Stimulated activated naive CD8-positive, alpha-beta T cell treated with anti-CD3 and anti-CD28 coated beads, Interleukin-15, Interleukin-2, amounts not matched to agents 100 U/mL and 50 U/mL, for 24 hours (primary cell): ENCODE measurements at regions not wholly inside any gene's neighbourhood (a gene's known extent, or its start where the extent isn't known, plus 50 kb on each side); places are given as distances from the start of the nearest gene placed in this dataset.

ENCODE experiments used
- ATAC-seq: fragments of 150-1000 bp; cut with Tn5 transposase; one replicate; pipeline ENCODE4 v1.10.0; 2021
- DNase-seq: peaks from one replicate; pipeline ENCODE4 v3.0.0; 2021

DNA sequence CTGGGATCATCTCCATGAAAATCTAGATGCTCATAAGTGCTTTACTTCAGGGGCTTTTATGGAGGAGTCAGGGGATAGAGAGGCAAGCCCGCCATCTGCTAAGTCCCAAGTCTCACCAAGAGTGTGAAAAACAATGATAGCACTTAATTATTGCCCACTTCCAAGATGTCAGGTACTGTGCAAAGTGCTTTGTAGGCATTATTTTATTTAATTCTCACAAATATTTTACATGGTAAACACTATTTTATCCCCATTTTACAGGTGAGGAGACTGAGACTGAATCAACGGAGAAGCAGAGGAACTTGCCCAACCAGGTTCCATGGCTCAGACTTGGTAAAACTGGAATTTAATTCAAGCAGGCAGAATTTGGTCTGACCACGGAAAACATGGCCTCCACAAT, 147.5 kb downstream of the ACKR3 start:
- DNase-seq (no peak), ATAC-seq (no peak)

DNA sequence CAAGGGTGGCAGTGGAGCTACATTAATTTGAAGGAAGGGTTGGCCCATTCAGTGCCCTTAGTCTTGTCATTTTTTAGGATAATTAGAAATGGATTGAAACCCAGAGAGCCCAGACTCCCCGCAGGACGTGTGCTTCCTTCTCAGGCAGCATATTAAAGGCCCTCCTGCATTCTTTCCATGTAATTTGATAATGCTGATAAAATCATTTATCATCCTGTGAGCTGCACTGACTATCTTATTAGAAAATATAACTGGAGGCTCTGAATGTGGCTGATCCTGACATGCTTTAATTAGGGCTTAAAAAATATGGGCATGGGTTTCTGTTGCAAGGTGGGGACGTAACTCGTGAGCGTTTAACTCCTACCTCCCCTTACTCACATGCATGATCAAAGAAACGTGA, 148.1 kb downstream of the ACKR3 start:
- ATAC-seq (no peak), DNase-seq (no peak)

DNA sequence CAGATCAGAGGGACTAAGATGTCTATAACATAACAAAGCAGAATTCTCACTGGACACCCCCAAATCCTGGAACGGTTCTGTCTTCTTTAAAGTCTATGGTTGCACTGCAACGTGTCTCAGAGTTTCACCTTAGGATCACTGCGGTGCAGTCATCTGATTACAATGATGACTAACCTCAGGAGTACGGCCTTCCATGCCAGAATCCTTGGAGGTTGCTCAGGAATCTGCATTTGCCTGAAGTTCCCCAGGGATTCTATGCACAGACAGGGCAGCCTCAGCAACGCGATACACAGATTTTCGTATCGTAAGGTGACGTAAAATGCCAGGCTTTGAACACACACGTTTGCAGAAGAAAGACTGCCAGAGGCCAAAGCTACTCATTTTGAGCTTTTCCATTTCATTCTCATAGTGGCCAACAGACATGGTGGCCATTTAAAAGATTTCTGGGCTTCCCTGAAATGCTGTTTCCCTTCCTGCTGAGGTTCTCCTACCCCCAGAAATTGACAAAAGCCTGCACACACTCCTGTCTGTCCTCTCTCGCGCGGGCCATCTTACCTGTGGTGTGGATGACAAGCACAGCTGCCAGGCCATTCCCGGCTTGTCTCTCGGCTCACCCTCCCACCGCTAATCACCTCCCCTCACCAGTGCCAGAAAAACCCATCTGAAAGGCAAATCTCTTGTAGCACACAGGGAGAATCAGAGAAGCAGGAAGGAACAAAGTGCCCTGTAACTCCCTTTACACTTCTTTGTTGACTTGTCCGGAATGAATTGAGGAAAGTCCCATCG, 148.8 kb downstream of the ACKR3 start:
- DNase-seq (no peak), ATAC-seq (no peak)

DNA sequence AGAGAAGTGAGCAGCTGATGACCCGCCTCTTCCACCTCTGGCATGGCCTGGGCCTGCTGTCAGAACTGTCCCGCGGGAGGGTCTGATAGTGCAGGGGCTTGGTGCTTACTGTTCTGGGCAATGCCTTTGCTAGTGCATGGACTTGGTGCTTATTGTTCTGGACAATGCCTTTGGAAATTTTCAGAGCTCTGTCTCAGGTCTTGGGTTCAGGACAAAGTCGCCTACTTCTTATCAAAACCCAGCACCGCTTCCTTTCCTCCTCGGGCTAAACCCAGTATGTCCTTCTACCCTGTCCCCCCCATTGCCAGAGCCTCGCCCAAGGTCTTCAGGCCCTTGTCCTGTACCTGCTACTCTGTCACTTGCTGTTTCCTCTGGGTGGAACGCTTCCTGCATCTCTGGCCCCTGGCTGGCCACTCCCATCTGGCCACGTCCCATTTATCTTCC, 149.6 kb downstream of the ACKR3 start:
- DNase-seq (no peak), ATAC-seq (no peak)

DNA sequence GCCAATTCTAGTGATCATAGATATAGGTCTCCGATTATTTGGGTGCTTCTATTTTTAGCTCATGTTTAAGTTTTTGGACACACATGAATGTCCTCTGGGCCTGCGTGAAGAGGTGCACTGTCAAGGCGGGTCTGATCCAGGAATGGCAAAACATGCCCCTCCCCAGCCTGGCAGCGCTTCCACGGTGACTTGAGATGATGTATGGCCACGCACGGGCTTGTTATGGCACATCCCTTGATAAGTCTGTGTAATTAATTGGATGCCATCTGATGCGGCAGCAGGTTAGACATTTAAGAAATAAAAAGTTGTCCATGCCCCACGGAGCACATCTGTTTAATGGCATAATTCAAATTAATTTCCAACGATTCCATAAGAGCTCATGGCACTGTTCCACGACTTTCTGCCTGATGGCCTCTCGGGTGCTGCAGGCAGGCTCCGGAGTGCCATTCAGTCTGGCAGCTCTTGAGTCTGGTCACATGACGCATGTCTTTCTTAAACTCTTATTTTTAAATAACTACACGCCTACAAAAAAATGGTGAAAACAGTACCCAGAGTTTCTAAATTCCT, 151.4 kb downstream of the ACKR3 start:
- DNase-seq = no peak
- ATAC-seq = no peak

DNA sequence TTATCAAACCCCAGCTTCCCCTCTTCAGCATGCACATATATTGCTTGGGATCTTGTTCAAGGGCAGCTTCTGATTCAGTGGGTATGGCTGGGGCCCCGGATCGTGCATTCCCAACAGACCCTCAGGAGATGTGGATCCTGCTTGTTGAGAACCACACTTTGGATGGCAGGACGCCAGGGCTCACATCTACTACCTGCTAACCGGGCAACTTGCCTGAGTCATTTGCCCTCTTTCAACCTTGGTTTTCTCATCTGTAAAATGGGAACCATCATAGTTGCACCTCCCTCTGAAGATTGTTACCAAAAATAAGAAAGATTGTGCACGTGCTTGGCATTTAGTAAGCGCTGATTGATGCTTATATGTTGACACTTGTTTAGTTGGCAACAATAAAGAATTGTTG, 154.6 kb downstream of the ACKR3 start:
- DNase-seq = no peak
- ATAC-seq = no peak

DNA sequence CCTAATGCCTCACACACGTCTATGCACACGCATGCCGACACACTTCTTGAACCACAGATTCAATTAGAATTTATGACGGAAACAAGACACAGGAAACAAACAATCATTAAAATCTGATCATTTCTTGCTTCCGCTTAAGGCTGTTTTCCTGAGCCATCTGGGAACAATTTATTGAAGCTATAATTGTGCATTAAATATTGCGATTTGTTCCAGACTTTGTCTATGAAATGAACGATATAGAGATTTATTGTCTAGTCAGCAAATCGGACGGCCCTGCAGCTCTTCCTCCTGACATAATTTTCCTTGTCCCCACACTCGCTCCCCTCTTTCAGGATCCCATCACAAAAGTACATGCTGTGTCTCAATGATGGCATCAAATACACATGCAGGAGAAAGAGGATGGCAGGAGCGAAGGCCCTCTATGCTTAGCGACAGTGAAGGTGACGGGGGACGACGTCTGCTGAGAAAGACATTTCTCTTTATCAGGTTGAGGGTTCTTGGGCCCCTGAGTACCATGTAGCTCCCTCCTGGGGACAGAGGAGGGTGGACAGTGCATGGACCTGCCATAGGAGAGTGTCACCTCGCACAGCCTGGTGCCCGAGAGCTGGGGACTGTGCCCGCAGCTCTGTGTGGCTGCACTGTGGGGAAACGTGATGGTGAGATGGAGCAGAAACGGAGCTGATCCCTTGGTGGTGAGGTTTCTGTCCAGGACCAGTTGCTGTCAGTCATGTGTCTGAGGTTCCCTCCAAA, 157.3 kb downstream of the ACKR3 start:
- ATAC-seq (no peak), DNase-seq (no peak)

DNA sequence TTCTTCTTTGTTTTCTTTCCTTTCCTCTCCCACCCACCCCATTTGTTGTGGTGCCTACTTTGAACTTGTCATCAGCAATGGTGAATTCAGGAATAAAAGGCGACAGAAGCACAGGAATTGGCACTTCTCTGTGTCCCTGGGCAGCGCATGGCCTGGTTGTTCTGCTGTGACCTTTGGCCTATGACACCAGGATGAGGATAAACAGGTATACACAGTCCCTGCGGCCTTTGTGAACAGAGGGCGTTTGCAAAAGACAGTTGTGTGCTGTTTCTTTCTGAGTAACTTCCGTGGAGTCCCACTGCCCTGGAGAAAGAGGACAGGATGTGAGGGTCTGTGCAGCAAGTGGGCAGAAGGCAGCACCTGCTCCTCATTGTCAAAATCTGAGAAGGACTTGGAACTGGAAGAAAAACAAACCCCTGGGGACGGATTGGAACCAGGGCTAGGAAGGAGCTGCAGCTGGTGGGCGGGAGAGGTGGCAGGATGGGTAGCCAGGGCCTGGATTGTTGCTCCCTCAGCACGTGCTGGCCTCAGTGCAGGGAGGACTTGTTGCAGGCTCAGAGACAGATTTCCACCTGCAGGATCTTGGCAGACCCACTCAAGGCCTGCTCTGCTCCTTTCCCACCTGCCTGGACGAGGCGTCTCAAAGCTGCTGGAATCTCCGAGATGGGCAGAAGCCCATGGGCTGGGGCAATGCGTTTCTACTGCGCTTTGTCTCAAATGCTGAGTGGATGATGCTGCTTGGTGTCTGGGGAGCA, 159.5 kb downstream of the ACKR3 start:
- DNase-seq = no peak
- no peak for ATAC-seq

DNA sequence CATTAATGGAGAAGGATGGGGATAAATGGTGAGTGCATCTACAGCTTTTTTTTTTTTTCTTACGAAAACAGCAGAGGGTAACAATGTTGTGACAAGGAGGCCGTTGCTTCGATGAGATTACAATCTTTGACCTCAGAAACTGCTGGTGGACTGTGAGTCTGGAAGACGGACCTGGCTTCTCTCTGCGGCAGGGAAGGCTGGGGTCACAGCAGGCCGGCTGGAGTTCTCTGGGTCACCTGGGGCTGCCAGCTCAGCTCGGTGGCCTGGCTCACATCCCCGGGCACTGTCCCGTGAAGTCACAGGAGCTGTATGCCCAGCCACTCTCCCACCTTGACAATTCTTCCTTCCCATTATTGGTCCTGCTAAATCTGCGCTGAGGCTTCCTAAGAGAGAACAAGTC, 160.8 kb downstream of the ACKR3 start:
- DNase-seq (no peak), ATAC-seq (no peak)

DNA sequence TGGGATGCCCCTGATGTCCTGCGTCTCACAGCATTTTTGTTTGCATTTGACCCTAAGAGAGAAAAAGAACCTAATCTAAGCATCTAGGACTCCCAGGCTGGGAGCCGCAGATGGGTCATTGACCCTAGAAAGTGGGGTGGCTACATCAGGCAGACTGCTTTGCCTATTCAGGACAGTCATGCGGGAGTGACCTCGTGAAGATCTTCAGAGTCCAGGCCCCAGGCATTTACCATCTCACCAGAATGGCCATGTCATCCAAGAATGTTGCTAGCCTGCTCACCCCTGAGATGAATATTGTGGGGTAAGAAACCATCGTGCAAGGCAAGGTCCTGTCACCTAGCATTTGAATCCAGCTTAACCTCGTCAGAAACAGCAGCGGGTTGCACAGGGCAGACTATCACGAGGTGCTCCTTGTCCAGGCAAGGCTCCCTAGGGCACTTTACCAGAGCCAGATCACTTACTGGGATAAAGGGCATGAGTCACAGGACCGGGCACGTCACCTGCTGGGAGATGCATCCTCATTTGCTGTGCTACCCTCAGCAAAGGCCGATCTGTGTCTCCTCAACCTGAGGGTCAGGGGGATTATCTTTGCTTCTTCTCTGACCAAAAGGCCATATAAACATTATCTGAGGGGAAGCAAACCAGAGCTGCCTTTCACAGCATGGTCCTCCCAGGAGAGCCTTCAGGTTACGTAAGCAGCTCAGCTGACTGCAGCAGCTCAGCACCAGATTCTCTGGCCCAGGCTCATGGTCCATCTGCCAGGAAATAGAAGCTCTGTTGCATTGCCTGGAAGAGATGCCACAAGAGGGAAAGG, 162.3 kb downstream of the ACKR3 start:
- ATAC-seq (no peak), DNase-seq (no peak)

DNA sequence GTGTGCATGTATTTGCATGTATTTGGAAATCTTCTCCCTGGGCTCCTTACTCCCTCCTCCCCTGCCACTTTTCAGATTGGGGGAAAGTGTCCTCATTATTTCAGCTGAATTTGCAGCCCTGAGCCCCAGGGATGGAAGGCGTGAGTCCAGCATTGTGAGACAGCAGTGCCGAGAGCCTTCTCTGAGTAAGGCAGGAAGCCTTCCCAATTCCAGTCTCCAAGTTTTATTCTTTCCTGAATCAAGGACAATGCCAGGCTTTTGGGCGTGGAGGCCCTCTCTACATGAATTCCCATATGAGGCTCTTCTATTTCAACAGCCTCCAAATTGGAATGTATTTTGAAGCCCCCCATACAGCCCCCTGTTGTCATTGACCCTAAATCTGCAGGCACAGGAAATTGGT, 163.5 kb downstream of the ACKR3 start:
- no peak for ATAC-seq
- no peak for DNase-seq

DNA sequence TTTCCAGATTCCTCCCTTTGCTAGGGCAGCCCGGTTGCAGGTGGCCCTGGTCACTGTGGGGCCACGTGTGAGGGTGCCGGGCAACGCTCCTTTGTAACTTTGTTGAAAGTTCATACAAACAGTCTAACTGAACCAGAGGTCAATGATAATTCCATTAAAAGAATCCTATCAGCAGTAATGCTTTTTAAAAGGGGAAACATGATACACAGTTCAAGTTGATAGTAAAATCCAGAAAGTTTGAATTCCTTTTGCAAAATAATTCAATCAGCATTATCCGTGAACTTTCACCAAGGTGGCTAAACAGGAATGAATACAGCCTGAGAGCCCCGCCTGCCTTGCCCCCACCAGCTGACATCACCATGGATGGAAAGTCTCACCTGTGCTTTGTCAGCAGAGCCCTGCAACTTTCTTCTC, 166.2 kb downstream of the ACKR3 start:
- ATAC-seq (no peak), DNase-seq (no peak)

DNA sequence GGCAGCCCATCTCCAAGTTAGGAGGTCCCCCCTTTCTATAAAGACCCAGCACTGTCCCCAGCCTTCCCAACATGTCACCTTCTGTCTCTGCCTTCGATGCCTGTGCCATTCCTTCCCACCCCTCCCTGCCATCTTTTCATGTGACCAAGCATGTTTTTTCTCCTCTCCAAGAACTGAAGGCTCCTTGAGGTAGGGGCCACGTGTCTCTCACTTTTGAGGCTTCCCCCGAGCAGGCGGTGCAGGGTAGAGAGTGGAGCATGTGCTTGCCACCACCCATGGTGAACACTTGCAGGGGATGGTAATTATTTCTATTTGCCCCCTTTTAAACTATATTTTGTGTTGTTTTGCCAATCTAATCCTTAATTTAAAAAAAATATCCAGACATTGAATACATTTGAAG, 168.4 kb downstream of the ACKR3 start:
- DNase-seq (no peak), ATAC-seq (no peak)

DNA sequence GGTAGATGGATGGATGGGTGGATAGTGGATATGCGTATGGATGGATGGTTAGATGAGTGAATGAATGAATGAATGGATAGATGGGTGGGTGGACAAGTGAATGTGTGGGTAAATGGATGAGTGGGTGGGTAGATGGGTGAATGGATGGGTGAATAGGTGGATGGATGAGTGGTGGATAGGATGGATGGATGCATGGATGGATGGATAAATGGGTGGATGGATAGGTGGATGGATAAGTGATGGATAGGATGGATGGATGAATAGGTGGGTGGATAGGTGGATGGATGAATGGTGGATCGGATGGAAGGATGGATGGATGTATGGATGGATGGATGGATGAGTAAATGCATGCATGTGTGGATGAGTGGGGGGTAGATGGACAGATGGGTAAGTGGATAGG, 169.3 kb downstream of the ACKR3 start:
- DNase-seq (no peak), ATAC-seq (no peak)

DNA sequence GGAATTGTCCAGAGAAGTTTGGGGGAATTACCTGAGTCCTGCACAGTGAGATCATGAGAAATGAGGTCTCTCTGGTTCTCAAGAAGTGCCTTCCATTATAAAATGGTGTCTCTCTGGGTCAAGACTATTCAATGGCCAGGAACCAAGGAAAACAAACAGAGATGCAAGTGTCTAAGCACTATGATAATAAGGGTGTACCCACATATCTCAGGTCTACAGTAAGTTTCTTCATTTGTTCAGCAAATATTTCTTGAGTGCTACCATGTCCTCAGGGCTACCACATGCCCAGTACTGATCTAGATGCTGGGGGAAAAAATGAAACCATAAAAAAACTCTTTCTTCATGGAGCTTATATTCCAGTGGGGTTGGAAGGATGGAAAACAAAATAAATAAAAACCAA, 170.0 kb downstream of the ACKR3 start:
- no peak for ATAC-seq
- DNase-seq = no peak

DNA sequence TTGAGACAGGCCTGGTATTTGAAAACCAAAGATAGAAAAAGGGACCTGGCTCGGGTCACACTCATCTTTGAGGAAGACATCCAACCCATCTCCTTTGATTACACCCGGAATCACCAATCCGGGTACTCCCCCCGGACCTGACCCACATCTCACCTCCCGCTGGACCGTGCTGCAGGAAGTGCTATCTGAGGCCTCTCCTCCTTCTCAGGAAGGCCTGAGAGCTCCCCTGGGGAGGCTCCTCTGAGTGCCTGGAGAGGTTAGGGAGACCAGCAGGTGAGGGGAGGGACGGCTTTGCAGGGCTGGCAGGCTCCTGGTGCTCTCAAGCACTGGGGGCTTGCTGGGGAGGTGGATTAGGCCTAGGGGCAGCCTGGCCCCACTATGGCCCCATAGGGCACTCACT, 170.9 kb downstream of the ACKR3 start:
- ATAC-seq (no peak), DNase-seq (no peak)

DNA sequence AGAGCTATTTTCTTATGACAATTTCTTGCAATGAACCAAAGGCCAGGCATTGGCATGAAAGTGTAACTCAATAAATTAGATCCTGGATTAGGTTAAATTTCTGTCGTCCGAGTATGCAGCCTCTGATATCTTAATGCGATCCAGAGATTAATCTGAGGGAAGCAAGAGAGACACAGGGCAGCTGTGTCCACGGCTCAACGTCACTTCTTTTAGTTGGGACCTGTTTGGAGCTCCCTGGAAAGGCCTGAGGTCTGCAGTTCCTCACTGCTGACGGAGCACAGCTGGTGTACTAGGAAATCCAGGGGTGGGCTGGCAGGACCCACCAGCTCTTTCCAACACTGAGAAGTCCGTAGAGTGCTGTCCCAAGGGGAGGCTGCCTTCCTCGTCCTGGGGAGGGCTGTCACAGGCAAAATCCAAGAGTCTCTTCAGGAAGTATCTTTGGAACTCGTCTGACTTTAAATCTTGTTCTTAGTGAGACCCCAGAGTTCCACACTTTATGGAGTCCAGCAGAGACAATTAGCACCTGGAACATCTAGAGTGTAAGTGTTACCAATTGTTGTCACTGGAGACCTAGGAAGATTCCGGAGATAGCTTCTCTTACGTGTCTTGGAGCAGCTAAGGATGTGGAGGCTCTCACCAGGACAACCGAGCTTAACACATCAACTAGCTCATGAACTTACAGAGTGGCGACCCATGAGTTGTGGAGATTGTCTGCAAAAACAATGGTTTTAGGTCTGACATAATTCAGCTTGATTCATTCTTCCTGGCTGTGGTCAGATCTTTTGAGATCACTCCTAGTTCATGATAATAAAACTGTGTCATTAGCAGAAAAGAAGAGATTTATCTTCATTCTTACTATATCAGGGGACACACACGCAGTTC, 173.7 kb downstream of the ACKR3 start:
- DNase-seq (no peak), ATAC-seq (no peak)

DNA sequence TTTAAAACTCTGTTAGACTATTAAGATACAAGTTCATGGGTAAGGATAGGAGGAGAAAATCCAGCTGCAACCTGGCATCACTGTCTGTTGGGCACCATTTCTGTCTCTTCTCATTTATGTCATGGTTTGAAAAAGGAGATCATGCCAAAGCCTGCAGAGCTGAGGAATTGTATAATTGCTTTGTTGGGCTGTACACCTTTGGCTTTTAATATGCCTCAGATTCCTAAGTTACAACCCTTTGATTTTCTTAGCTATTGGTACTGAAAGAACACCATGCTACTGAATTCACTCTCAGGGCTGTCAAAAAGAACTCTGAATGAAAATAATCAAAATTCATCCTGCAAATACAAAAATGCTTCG, 174.3 kb downstream of the ACKR3 start:
- no peak for ATAC-seq
- DNase-seq = no peak

DNA sequence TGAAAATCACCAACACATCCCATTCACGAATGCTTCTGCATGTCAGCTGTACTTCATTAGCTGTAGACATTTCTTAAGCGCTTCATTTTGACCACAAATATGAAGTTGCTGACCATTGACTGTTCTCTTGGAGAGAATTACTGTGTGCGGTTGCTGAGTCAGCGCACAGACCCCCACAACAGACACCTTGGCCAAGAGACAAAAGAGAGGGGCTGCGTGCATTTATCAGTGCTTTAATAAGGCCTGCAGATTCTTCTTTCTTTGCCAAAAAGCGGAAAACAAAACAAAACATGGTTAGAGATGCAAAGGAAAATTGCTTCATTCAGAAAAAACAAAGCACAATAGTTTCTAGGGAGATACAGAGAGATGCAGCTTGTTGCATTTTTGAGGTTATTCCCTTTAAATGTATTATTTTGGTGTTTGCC, 174.7 kb downstream of the ACKR3 start:
- no peak for DNase-seq
- ATAC-seq = no peak

DNA sequence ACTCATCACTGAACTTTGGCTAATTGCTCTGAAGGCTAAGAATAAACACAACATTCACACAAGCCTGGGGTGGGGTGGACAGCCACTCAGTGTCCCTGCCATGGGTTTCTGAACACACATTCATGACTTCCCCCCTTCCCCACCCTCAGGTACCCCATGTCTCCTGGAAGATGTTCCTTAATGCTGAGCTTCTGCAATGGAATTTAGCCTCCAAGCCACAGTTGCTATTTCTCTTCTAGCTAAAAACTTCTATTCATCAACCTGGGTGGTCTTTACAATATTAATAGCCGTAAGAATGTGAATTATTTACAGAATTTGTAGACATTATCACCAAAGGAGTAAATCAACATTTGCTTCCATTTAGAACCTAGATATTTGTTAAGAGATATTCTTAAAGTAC, 175.1 kb downstream of the ACKR3 start:
- DNase-seq = no peak

More for the DNA sequence above, 175.1 kb downstream of the ACKR3 start:
- no peak for ATAC-seq
